Stimulated activated naive B cell treated with anti-CD40 and anti-IgM and Interleukin-4, amounts not matched to agents 10 μg/mL and 1 μg/mL and 100 μg/mL, for 72 hours (primary cell): ENCODE measurements at regions not wholly inside any gene's neighbourhood (a gene's known extent, or its start where the extent isn't known, plus 50 kb on each side); places are given as distances from the start of the nearest gene placed in this dataset.
"Not testable (repeated sequence)": the region's sequence is repeated elsewhere in the genome, so short reads cannot be mapped to it uniquely, and the experiment has no call there.

Source experiments
- ATAC-seq, 2 donors: fragments of 150-1000 bp; cut with Tn5 transposase; replicated peaks; 2 replicates each; pipeline ENCODE4 v1.10.0; 2021; ENCODE audit warnings: moderate library complexity in 1 of 2
- DNase-seq: peaks from one replicate; pipeline ENCODE4 v3.0.0; 2021
- H3K27ac Mint-ChIP-seq: one replicate; pipeline ENCODE4 v1.8.0; 2022; ENCODE audit warnings: mild to moderate bottlenecking, mixed read lengths
- H3K27me3 Mint-ChIP-seq, 2 donors: one replicate each; pipeline ENCODE4 v1.8.0; 2022; ENCODE audit warnings: mixed read lengths in 2 of 2
- H3K36me3 Mint-ChIP-seq, 2 donors: one replicate each; pipeline ENCODE4 v1.8.0; 2022; ENCODE audit warnings: mixed read lengths in 2 of 2, mild to moderate bottlenecking in 1 of 2
- H3K4me1 Mint-ChIP-seq, 2 donors: one replicate each; pipeline ENCODE4 v1.8.0; 2022; ENCODE audit warnings: mixed read lengths in 2 of 2, mild to moderate bottlenecking in 1 of 2
- H3K4me3 Mint-ChIP-seq, 2 donors: one replicate each; pipeline ENCODE4 v1.8.0; 2022; ENCODE audit warnings: mild to moderate bottlenecking in 2 of 2, mixed read lengths in 2 of 2, moderate library complexity in 1 of 2
- H3K9me3 Mint-ChIP-seq, 2 donors: one replicate each; pipeline ENCODE4 v1.8.0; 2022; ENCODE audit warnings: mixed read lengths in 2 of 2, mild to moderate bottlenecking in 1 of 2

DNA sequence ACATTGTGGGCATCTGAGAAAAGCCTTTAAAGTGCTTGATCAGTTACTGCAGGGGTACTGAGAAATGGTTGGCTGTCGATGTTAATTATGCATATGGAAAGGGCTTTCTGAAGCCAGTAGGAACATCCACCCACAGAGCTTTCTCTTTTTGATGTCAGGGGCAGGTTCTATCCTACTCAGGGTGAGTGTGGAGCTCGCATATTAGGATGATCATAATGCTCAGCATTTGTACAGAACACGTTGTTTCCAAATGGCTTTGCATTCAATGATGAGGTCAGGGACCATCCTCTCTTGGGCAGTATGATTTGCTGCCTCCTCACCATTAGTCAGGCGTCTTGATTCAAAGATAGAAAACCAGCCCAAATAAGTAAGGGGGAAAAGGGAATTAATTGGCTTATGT, 141.9 kb downstream of the HMHB1 start:
- DNase-seq (no peak), ATAC-seq (no peak)
- Mint-ChIP-seq H3K36me3 (no peaks in the 10 kb centered on the region), H3K4me3 (no peak overlapping the region), H3K4me1 (no peaks in the 10 kb centered on the region), H3K9me3 (peaks cover 1 to 4% of the 10 kb centered on the region in 2 donors), H3K27ac (no peak overlapping the region), H3K27me3 (peaks cover 11 to 15% of the 10 kb centered on the region in 2 donors)

DNA sequence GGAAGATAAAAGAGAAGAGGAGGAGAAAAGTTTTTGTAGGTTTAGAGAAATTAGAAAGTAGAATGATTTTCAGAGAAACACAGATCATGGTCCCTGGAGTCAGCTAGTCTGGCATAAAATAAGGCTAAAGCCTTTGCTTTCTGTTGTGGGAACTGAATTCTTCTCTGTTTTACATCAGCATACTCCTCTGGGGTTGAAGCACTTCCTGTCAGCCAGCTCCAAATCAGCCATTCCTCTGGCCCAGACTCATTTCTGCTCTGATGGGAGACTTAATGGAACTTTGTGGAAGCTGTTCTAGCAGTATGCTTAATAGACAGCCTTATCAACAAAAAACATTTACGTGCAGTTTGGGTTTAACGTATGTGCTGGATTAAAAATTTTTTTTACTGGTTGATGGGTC, 143.2 kb downstream of the HMHB1 start:
- H3K4me3 Mint-ChIP-seq = no peak overlapping the region
- H3K9me3 Mint-ChIP-seq = no peaks in the 10 kb centered on the region
- DNase-seq (no peak), ATAC-seq (no peak)
- peaks cover 4 to 6% of the 10 kb centered on the region in 2 donors for H3K27me3 Mint-ChIP-seq
- no peaks in the 10 kb centered on the region for H3K36me3 Mint-ChIP-seq
- no peak overlapping the region for H3K27ac Mint-ChIP-seq
- H3K4me1 Mint-ChIP-seq = no peaks in the 10 kb centered on the region

GRCh38 chr5:143957455-143957854, 145.5 kb downstream of the HMHB1 start:
- no peaks in the 10 kb centered on the region for H3K4me1 Mint-ChIP-seq
- H3K9me3 Mint-ChIP-seq = no peaks in the 10 kb centered on the region
- no peak overlapping the region for H3K27ac Mint-ChIP-seq
- ATAC-seq = no peak
- peaks cover 0 to 4% of the 10 kb centered on the region in 2 donors for H3K27me3 Mint-ChIP-seq
- no peaks in the 10 kb centered on the region for H3K36me3 Mint-ChIP-seq
- no peak for DNase-seq
- no peak overlapping the region for H3K4me3 Mint-ChIP-seq

- Mint-ChIP-seq H3K27me3 (no peaks in the 10 kb centered on the region), H3K27ac (no peak overlapping the region), H3K4me3 (no peak overlapping the region), H3K9me3 (peaks cover 2 to 3% of the 10 kb centered on the region in 2 donors), H3K4me1 (peaks cover 0 to 3% of the 10 kb centered on the region in 2 donors), H3K36me3 (no peaks in the 10 kb centered on the region)
- ATAC-seq (no peak), DNase-seq (no peak)
Measured at GRCh38 chr5:143962201-143962600, 150.2 kb downstream of the HMHB1 start.

GRCh38 chr5:143964919-143965318, 153.0 kb downstream of the HMHB1 start:
- Mint-ChIP-seq H3K4me1 (peaks cover 0 to 3% of the 10 kb centered on the region in 2 donors), H3K9me3 (peaks cover 2 to 3% of the 10 kb centered on the region in 2 donors), H3K27me3 (peaks cover 0 to 9% of the 10 kb centered on the region in 2 donors), H3K36me3 (no peaks in the 10 kb centered on the region), H3K27ac (no peak overlapping the region), H3K4me3 (no peak overlapping the region)
- no peak for ATAC-seq
- no peak for DNase-seq

DNA sequence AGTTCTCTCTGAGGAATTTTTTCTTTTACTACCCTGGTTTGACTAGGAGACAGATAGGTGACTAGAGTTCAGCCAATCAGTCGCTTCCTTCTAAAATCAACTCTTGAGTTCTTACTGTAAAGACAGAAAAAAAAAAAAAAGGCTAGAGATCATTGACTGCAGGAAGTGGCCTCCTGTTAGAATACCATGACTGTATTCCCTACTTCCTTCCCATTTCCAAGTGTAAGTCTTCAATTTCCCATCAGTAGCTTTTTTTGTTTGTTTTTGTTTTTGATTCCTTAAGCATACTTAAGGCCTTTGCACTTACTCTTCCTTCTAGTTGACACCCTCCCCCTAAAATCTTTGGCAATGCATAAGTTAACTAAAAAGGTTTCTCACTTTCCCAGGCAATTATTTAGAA, 154.3 kb downstream of the HMHB1 start:
- no peak for ATAC-seq
- H3K27me3 Mint-ChIP-seq = peaks cover 7 to 19% of the 10 kb centered on the region in 2 donors
- peaks cover 3 to 4% of the 10 kb centered on the region in 2 donors for H3K9me3 Mint-ChIP-seq
- H3K4me1 Mint-ChIP-seq = peaks cover 0 to 3% of the 10 kb centered on the region in 2 donors
- no peaks in the 10 kb centered on the region for H3K36me3 Mint-ChIP-seq
- H3K4me3 Mint-ChIP-seq = no peak overlapping the region
- no peak overlapping the region for H3K27ac Mint-ChIP-seq
- DNase-seq = no peak

GRCh38 chr5:143968071-143968878, 156.3 kb downstream of the HMHB1 start:
- H3K36me3 Mint-ChIP-seq = no peaks in the 10 kb centered on the region
- peak; percentile 42 to 55 for ATAC-seq
- no peak overlapping the region for H3K27ac Mint-ChIP-seq
- no peak for DNase-seq
- H3K4me1 Mint-ChIP-seq = peaks cover 8% of the 10 kb centered on the region in 2 donors
- H3K27me3 Mint-ChIP-seq = peaks cover 11 to 23% of the 10 kb centered on the region in 2 donors
- H3K9me3 Mint-ChIP-seq = peaks cover under 1 to 2% of the 10 kb centered on the region in 2 donors
- no peak overlapping the region for H3K4me3 Mint-ChIP-seq

DNA sequence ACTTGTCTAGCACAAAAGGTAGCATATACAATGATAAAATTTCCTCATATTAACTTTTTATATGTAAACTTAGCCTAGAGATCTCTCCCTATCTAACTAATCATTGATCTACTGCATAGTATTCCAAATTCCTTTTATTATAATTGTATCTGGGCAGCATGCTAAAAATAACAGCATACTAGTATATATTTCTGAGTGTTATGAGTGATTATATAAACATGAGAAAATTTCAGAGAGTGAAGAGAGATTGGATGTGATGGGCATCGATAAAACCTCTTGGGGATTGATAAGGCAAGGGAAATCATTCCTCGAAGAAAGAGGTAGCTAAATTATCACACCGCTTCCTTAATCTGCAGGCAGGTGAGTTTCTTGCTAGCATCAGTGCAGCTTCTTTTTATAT, 158.2 kb downstream of the HMHB1 start:
- Mint-ChIP-seq H3K4me1 (peaks cover 7 to 13% of the 10 kb centered on the region in 2 donors), H3K4me3 (no peak overlapping the region), H3K9me3 (peaks cover 0 to 2% of the 10 kb centered on the region in 2 donors), H3K27ac (no peak overlapping the region), H3K36me3 (no peaks in the 10 kb centered on the region), H3K27me3 (peaks cover 11 to 23% of the 10 kb centered on the region in 2 donors)
- no peak for DNase-seq
- no peak for ATAC-seq

DNA sequence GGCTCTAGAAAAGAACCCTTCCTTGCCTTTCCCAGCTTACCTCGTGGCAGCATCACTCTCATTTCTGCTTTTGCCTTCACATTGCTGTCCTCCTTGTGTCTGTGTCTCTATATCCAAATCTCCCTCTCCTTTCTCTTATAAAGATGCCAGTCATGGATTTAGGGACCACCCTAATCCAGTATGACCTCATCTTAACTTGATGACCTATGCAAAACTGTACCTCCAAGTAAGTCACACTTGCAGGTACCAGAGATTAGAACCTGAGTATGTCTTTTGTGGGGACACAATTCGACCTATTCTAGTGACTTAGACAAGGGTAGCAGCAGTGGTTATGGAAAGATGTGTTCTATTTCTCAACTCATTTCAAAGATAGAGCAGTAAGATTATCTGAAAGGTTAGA, 160.1 kb downstream of the HMHB1 start:
- H3K27ac Mint-ChIP-seq = no peak overlapping the region
- no peak overlapping the region for H3K4me3 Mint-ChIP-seq
- ATAC-seq = no peak
- H3K36me3 Mint-ChIP-seq = no peaks in the 10 kb centered on the region
- no peak for DNase-seq
- peaks cover 11 to 23% of the 10 kb centered on the region in 2 donors for H3K27me3 Mint-ChIP-seq
- peaks cover 7 to 13% of the 10 kb centered on the region in 2 donors for H3K4me1 Mint-ChIP-seq
- H3K9me3 Mint-ChIP-seq = peaks cover 0 to 2% of the 10 kb centered on the region in 2 donors

DNA sequence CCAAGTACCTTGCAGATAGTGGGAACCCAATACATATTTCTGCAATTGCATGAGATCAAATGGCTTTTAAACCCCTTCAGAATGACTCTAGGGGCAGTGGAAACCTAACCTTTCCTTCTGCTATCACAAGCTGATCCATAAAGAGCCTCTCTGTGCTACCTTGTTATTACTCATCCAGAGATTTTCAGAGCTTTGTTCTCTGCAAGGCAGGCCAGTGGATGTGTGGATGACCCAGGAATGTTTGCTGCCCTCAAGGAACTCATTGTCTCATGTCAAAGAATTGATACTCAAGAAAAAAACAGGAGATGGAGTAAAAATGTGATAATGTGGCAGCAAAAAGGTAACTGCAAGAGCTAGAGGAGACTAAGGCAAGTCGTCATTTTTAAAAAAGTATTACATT, 164.1 kb downstream of the HMHB1 start:
- no peak for DNase-seq
- H3K4me3 Mint-ChIP-seq = no peak overlapping the region
- no peak for ATAC-seq
- H3K36me3 Mint-ChIP-seq = no peaks in the 10 kb centered on the region
- H3K27ac Mint-ChIP-seq = no peak overlapping the region
- H3K9me3 Mint-ChIP-seq = peaks cover 0 to under 1% of the 10 kb centered on the region in 2 donors
- peaks cover 6 to 7% of the 10 kb centered on the region in 2 donors for H3K27me3 Mint-ChIP-seq
- peaks cover 10 to 13% of the 10 kb centered on the region in 2 donors for H3K4me1 Mint-ChIP-seq

- ATAC-seq = no peak
- no peak for DNase-seq
Measured at GRCh38 chr5:143977891-143978461, 166.0 kb downstream of the HMHB1 start.

GRCh38 chr5:143979044-143979690, 167.2 kb downstream of the HMHB1 start:
- H3K4me1 Mint-ChIP-seq = peaks cover 0 to 3% of the 10 kb centered on the region in 2 donors
- peak; percentile 25 to 52 for ATAC-seq
- H3K9me3 Mint-ChIP-seq = no peaks in the 10 kb centered on the region
- DNase-seq = no peak
- no peak overlapping the region for H3K4me3 Mint-ChIP-seq
- H3K27ac Mint-ChIP-seq = no peak overlapping the region
- no peaks in the 10 kb centered on the region for H3K36me3 Mint-ChIP-seq
- peaks cover 0 to 3% of the 10 kb centered on the region in 2 donors for H3K27me3 Mint-ChIP-seq

More at GRCh38 chr5:143977891-143978461, 166.0 kb downstream of the HMHB1 start:
- H3K27ac Mint-ChIP-seq = no peak overlapping the region
- peaks cover 4 to 6% of the 10 kb centered on the region in 2 donors for H3K4me1 Mint-ChIP-seq
- no peaks in the 10 kb centered on the region for H3K36me3 Mint-ChIP-seq
- H3K4me3 Mint-ChIP-seq = no peak overlapping the region
- H3K9me3 Mint-ChIP-seq = no peaks in the 10 kb centered on the region
- H3K27me3 Mint-ChIP-seq = peaks cover 0 to 3% of the 10 kb centered on the region in 2 donors

DNA sequence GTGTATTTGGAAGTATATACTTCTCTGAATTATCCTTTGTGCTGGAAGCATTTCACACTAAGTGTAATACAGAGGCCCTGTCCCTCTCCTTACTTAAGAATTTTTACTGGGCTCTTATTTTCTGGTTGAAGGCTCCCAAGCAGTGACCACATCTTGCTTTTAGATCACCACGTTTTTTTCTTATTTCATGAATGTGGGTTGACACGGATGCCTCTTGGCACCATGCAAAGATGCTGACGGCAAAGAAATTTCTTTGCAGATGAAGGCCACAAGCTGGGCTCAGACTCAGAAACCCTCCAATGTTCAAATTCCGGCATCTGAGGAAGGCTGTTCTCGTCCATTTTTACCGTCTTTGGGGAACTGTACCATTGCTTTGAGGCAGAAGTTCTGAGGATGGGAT, 168.5 kb downstream of the HMHB1 start:
- Mint-ChIP-seq H3K4me3 (no peak overlapping the region), H3K36me3 (no peaks in the 10 kb centered on the region), H3K4me1 (peaks cover 0 to 3% of the 10 kb centered on the region in 2 donors), H3K27me3 (peaks cover 8 to 10% of the 10 kb centered on the region in 2 donors), H3K9me3 (no peaks in the 10 kb centered on the region), H3K27ac (no peak overlapping the region)
- ATAC-seq = no peak
- no peak for DNase-seq

DNA sequence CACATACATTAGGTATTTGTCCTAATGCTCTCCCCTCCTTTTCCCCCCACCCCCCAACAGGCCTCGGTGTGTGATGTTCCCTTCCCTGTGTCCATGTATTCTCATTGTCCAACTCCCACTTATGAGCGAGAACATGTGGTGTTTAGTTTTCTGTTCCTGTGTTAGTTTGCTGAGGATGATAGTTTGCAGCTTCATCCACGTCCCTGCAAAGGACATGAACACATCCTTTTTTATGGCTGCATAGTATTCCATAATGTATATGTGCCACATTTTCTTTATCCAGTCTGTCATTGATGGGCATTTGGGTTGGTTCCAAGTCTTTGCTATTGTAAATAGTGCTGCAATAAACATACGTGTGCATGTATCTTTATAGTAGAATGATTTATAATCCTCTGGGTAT, 171.0 kb downstream of the HMHB1 start:
- not testable (repeated sequence) for H3K36me3 Mint-ChIP-seq, DNase-seq, H3K9me3 Mint-ChIP-seq, H3K27ac Mint-ChIP-seq, H3K4me3 Mint-ChIP-seq, H3K4me1 Mint-ChIP-seq, ATAC-seq
- peaks cover 14 to 15% of the 10 kb centered on the region in 2 donors for H3K27me3 Mint-ChIP-seq
